ENCODE measurements at regions not wholly inside any gene's neighbourhood (a gene's known extent, or its start where the extent isn't known, plus 50 kb on each side); places are given as distances from the start of the nearest gene placed in this dataset.

- H3K9me3 ChIP-seq (ENCODE audit: control insufficient read depth in 2 of 2, insufficient read depth in 1 of 2, low read depth in 1 of 2, low read length in 1 of 2): no peaks in the 10 kb centered on the region
- no peak overlapping the region for H3K27ac ChIP-seq (ENCODE audit: low read depth in 2 of 2, low read length in 1 of 2)
- H3K4me3 ChIP-seq (ENCODE audit: low read depth in 1 of 2, low read length in 2 of 2): no peak overlapping the region
- H3K4me1 ChIP-seq (ENCODE audit: control insufficient read depth in 2 of 2, insufficient read depth in 2 of 2, low read length in 1 of 2): no peaks in the 10 kb centered on the region
- H3K27me3 ChIP-seq (ENCODE audit: control insufficient read depth in 1 of 2, insufficient read depth in 2 of 2, low read length in 2 of 2): no peaks in the 10 kb centered on the region
- no peaks in the 10 kb centered on the region for H3K36me3 ChIP-seq (ENCODE audit: control insufficient read depth in 2 of 2, insufficient read depth in 2 of 2, low read length in 1 of 2)
These were observed 242.9 kb upstream of the RBFOX1 start for GRCh38 chr16:7089751-7090150.

GRCh38 chr16:7088711-7089110 lies 243.9 kb upstream of the RBFOX1 start:
- Histone ChIP-seq H3K9me3 (ENCODE audit: control insufficient read depth in 2 of 2, insufficient read depth in 1 of 2, low read depth in 1 of 2, low read length in 1 of 2) (no peaks in the 10 kb centered on the region), H3K27ac (ENCODE audit: low read depth in 2 of 2, low read length in 1 of 2) (no peak overlapping the region), H3K4me3 (ENCODE audit: low read depth in 1 of 2, low read length in 2 of 2) (no peak overlapping the region), H3K27me3 (ENCODE audit: control insufficient read depth in 1 of 2, insufficient read depth in 2 of 2, low read length in 2 of 2) (no peaks in the 10 kb centered on the region), H3K4me1 (ENCODE audit: control insufficient read depth in 2 of 2, insufficient read depth in 2 of 2, low read length in 1 of 2) (no peaks in the 10 kb centered on the region), H3K36me3 (ENCODE audit: control insufficient read depth in 2 of 2, insufficient read depth in 2 of 2, low read length in 1 of 2) (no peaks in the 10 kb centered on the region)
- WGBS, 2 donors: 45 to 57% methylated on average over 5 of the region's 5 CpGs

GRCh38 chr16:7086822-7087616 lies 245.6 kb upstream of the RBFOX1 start:
- Histone ChIP-seq H3K9me3 (ENCODE audit: control insufficient read depth in 2 of 2, insufficient read depth in 1 of 2, low read depth in 1 of 2, low read length in 1 of 2) (no peaks in the 10 kb centered on the region), H3K27me3 (ENCODE audit: control insufficient read depth in 1 of 2, insufficient read depth in 2 of 2, low read length in 2 of 2) (no peaks in the 10 kb centered on the region), H3K36me3 (ENCODE audit: control insufficient read depth in 2 of 2, insufficient read depth in 2 of 2, low read length in 1 of 2) (no peaks in the 10 kb centered on the region), H3K4me3 (ENCODE audit: low read depth in 1 of 2, low read length in 2 of 2) (no peak overlapping the region), H3K27ac (ENCODE audit: low read depth in 2 of 2, low read length in 1 of 2) (no peak overlapping the region), H3K4me1 (ENCODE audit: control insufficient read depth in 2 of 2, insufficient read depth in 2 of 2, low read length in 1 of 2) (no peaks in the 10 kb centered on the region)
- 23 to 28% methylated on average over 21 of the region's 21 CpGs for WGBS, 2 donors

- WGBS, 2 donors: 63 to 74% methylated on average over 4 of the region's 4 CpGs
- Histone ChIP-seq H3K27ac (ENCODE audit: low read depth in 2 of 2, low read length in 1 of 2) (no peak overlapping the region), H3K4me3 (ENCODE audit: low read depth in 1 of 2, low read length in 2 of 2) (no peak overlapping the region), H3K36me3 (ENCODE audit: control insufficient read depth in 2 of 2, insufficient read depth in 2 of 2, low read length in 1 of 2) (no peaks in the 10 kb centered on the region), H3K4me1 (ENCODE audit: control insufficient read depth in 2 of 2, insufficient read depth in 2 of 2, low read length in 1 of 2) (no peaks in the 10 kb centered on the region), H3K9me3 (ENCODE audit: control insufficient read depth in 2 of 2, insufficient read depth in 1 of 2, low read depth in 1 of 2, low read length in 1 of 2) (no peaks in the 10 kb centered on the region), H3K27me3 (ENCODE audit: control insufficient read depth in 1 of 2, insufficient read depth in 2 of 2, low read length in 2 of 2) (no peaks in the 10 kb centered on the region)
These were observed 246.9 kb upstream of the RBFOX1 start for GRCh38 chr16:7085776-7086175.

GRCh38 chr16:7083096-7083495 lies 249.5 kb upstream of the RBFOX1 start:
- H3K4me1 ChIP-seq (ENCODE audit: control insufficient read depth in 2 of 2, insufficient read depth in 2 of 2, low read length in 1 of 2): no peaks in the 10 kb centered on the region
- no peaks in the 10 kb centered on the region for H3K36me3 ChIP-seq (ENCODE audit: control insufficient read depth in 2 of 2, insufficient read depth in 2 of 2, low read length in 1 of 2)
- H3K9me3 ChIP-seq (ENCODE audit: control insufficient read depth in 2 of 2, insufficient read depth in 1 of 2, low read depth in 1 of 2, low read length in 1 of 2): no peaks in the 10 kb centered on the region
- H3K27me3 ChIP-seq (ENCODE audit: control insufficient read depth in 1 of 2, insufficient read depth in 2 of 2, low read length in 2 of 2): no peaks in the 10 kb centered on the region
- WGBS, 2 donors: 33 to 36% methylated on average over 4 of the region's 4 CpGs
- no peak overlapping the region for H3K4me3 ChIP-seq (ENCODE audit: low read depth in 1 of 2, low read length in 2 of 2)
- H3K27ac ChIP-seq (ENCODE audit: low read depth in 2 of 2, low read length in 1 of 2): no peak overlapping the region

GRCh38 chr16:7077636-7078035 lies 255.0 kb upstream of the RBFOX1 start:
- Histone ChIP-seq H3K4me1 (ENCODE audit: control insufficient read depth in 2 of 2, insufficient read depth in 2 of 2, low read length in 1 of 2) (no peaks in the 10 kb centered on the region), H3K27ac (ENCODE audit: low read depth in 2 of 2, low read length in 1 of 2) (no peak overlapping the region), H3K9me3 (ENCODE audit: control insufficient read depth in 2 of 2, insufficient read depth in 1 of 2, low read depth in 1 of 2, low read length in 1 of 2) (no peaks in the 10 kb centered on the region), H3K36me3 (ENCODE audit: control insufficient read depth in 2 of 2, insufficient read depth in 2 of 2, low read length in 1 of 2) (no peaks in the 10 kb centered on the region), H3K4me3 (ENCODE audit: low read depth in 1 of 2, low read length in 2 of 2) (no peak overlapping the region), H3K27me3 (ENCODE audit: control insufficient read depth in 1 of 2, insufficient read depth in 2 of 2, low read length in 2 of 2) (no peaks in the 10 kb centered on the region)
- WGBS, 2 donors: 67 to 70% methylated on average over 4 of the region's 4 CpGs

- Histone ChIP-seq H3K4me3 (ENCODE audit: low read depth in 1 of 2, low read length in 2 of 2) (no peak overlapping the region), H3K9me3 (ENCODE audit: control insufficient read depth in 2 of 2, insufficient read depth in 1 of 2, low read depth in 1 of 2, low read length in 1 of 2) (no peaks in the 10 kb centered on the region), H3K4me1 (ENCODE audit: control insufficient read depth in 2 of 2, insufficient read depth in 2 of 2, low read length in 1 of 2) (no peaks in the 10 kb centered on the region), H3K27ac (ENCODE audit: low read depth in 2 of 2, low read length in 1 of 2) (no peak overlapping the region), H3K36me3 (ENCODE audit: control insufficient read depth in 2 of 2, insufficient read depth in 2 of 2, low read length in 1 of 2) (no peaks in the 10 kb centered on the region), H3K27me3 (ENCODE audit: control insufficient read depth in 1 of 2, insufficient read depth in 2 of 2, low read length in 2 of 2) (no peaks in the 10 kb centered on the region)
- WGBS, 2 donors: 96 to 98% methylated on average over 4 of the region's 4 CpGs
These were observed 257.9 kb upstream of the RBFOX1 start for GRCh38 chr16:7074715-7075114.

- no peaks in the 10 kb centered on the region for H3K9me3 ChIP-seq (ENCODE audit: control insufficient read depth in 2 of 2, insufficient read depth in 1 of 2, low read depth in 1 of 2, low read length in 1 of 2)
- H3K27me3 ChIP-seq (ENCODE audit: control insufficient read depth in 1 of 2, insufficient read depth in 2 of 2, low read length in 2 of 2): no peaks in the 10 kb centered on the region
- no peak overlapping the region for H3K4me3 ChIP-seq (ENCODE audit: low read depth in 1 of 2, low read length in 2 of 2)
- no peak overlapping the region for H3K27ac ChIP-seq (ENCODE audit: low read depth in 2 of 2, low read length in 1 of 2)
- 69 to 74% methylated on average over 5 of the region's 5 CpGs for WGBS, 2 donors
- no peaks in the 10 kb centered on the region for H3K36me3 ChIP-seq (ENCODE audit: control insufficient read depth in 2 of 2, insufficient read depth in 2 of 2, low read length in 1 of 2)
- no peaks in the 10 kb centered on the region for H3K4me1 ChIP-seq (ENCODE audit: control insufficient read depth in 2 of 2, insufficient read depth in 2 of 2, low read length in 1 of 2)
These were observed 275.2 kb upstream of the RBFOX1 start for GRCh38 chr16:7057458-7057857.

- no peak overlapping the region for H3K27ac ChIP-seq (ENCODE audit: low read depth in 2 of 2, low read length in 1 of 2)
- no peaks in the 10 kb centered on the region for H3K9me3 ChIP-seq (ENCODE audit: control insufficient read depth in 2 of 2, insufficient read depth in 1 of 2, low read depth in 1 of 2, low read length in 1 of 2)
- no peaks in the 10 kb centered on the region for H3K27me3 ChIP-seq (ENCODE audit: control insufficient read depth in 1 of 2, insufficient read depth in 2 of 2, low read length in 2 of 2)
- 68 to 70% methylated on average over 6 of the region's 6 CpGs for WGBS, 2 donors
- H3K4me1 ChIP-seq (ENCODE audit: control insufficient read depth in 2 of 2, insufficient read depth in 2 of 2, low read length in 1 of 2): no peaks in the 10 kb centered on the region
- no peak overlapping the region for H3K4me3 ChIP-seq (ENCODE audit: low read depth in 1 of 2, low read length in 2 of 2)
- no peaks in the 10 kb centered on the region for H3K36me3 ChIP-seq (ENCODE audit: control insufficient read depth in 2 of 2, insufficient read depth in 2 of 2, low read length in 1 of 2)
These were observed 277.2 kb upstream of the RBFOX1 start for GRCh38 chr16:7055443-7055842.

- Histone ChIP-seq H3K36me3 (ENCODE audit: control insufficient read depth in 2 of 2, insufficient read depth in 2 of 2, low read length in 1 of 2) (no peaks in the 10 kb centered on the region), H3K9me3 (ENCODE audit: control insufficient read depth in 2 of 2, insufficient read depth in 1 of 2, low read depth in 1 of 2, low read length in 1 of 2) (no peaks in the 10 kb centered on the region), H3K27me3 (ENCODE audit: control insufficient read depth in 1 of 2, insufficient read depth in 2 of 2, low read length in 2 of 2) (no peaks in the 10 kb centered on the region), H3K27ac (ENCODE audit: low read depth in 2 of 2, low read length in 1 of 2) (no peak overlapping the region), H3K4me3 (ENCODE audit: low read depth in 1 of 2, low read length in 2 of 2) (no peak overlapping the region), H3K4me1 (ENCODE audit: control insufficient read depth in 2 of 2, insufficient read depth in 2 of 2, low read length in 1 of 2) (no peaks in the 10 kb centered on the region)
- WGBS, 2 donors: 70 to 73% methylated on average over 4 of the region's 4 CpGs
These were observed 280.9 kb upstream of the RBFOX1 start for GRCh38 chr16:7051591-7052349.

All from esophagus (tissue), 2 donors.